DOHH2 (cell line): ENCODE measurements at regions not wholly inside any gene's neighbourhood (a gene's known extent, or its start where the extent isn't known, plus 50 kb on each side); places are given as distances from the start of the nearest gene placed in this dataset.

ENCODE experiments used
- H3F3A ChIP-seq: fragments of 200-600 bp; sonication (generic), shearing (Covaris generic); 2 replicates; pipeline ENCODE4 v1.6.0; 2016; ENCODE audit warnings: antibody characterized with exemption, mild to moderate bottlenecking; ENCODE audit not compliant: control insufficient read depth, insufficient read depth
- H3K27ac ChIP-seq: fragments of 200-600 bp; sonication (generic); 2 replicates; pipeline ENCODE4 v1.5.1; 2014; ENCODE audit warnings: low read depth, mild to moderate bottlenecking, low read length, moderate library complexity
- H3K27me3 ChIP-seq: fragments of 200-600 bp; sonication (generic); 2 replicates; pipeline ENCODE4 v1.6.1; 2014; ENCODE audit warnings: mild to moderate bottlenecking, low read length, mixed read lengths; ENCODE audit not compliant: control insufficient read depth
- H3K36me3 ChIP-seq: fragments of 200-600 bp; sonication (generic); 2 replicates; pipeline ENCODE4 v1.6.1; 2014; ENCODE audit warnings: mild to moderate bottlenecking, low read length, moderate library complexity, mixed read lengths; ENCODE audit not compliant: control insufficient read depth
- H3K4me1 ChIP-seq: fragments of 200-600 bp; sonication (generic); 2 replicates; pipeline ENCODE4 v1.6.1; 2014; ENCODE audit warnings: mild to moderate bottlenecking, low read length, mixed read lengths; ENCODE audit not compliant: control insufficient read depth
- H3K4me2 ChIP-seq: fragments of 200-600 bp; sonication (generic); 2 replicates; pipeline ENCODE4 v1.6.0; 2014; ENCODE audit warnings: mild to moderate bottlenecking, low read length, moderate library complexity
- H3K4me3 ChIP-seq: fragments of 200-600 bp; sonication (generic); 2 replicates; pipeline ENCODE4 v1.5.1; 2014; ENCODE audit warnings: mild to moderate bottlenecking, low read length, mixed read lengths
- H3K79me2 ChIP-seq: fragments of 200-600 bp; sonication (generic); 2 replicates; pipeline ENCODE4 v1.6.1; 2014; ENCODE audit warnings: mild to moderate bottlenecking, low read length, mixed read lengths; ENCODE audit not compliant: control insufficient read depth
- H3K9me2 ChIP-seq: fragments of 200-600 bp; sonication (generic); replicated peaks from 2 replicates; pipeline ENCODE4 v1.6.1; 2014; ENCODE audit warnings: mild to moderate bottlenecking, low read length, mixed read lengths; ENCODE audit not compliant: control insufficient read depth
- H3K9me3 ChIP-seq: fragments of 200-600 bp; sonication (generic); 2 replicates; pipeline ENCODE4 v1.6.1; 2014; ENCODE audit warnings: antibody characterized with exemption, low read length, mixed read lengths; ENCODE audit not compliant: control insufficient read depth, insufficient read depth
- H4K20me1 ChIP-seq: fragments of 200-600 bp; sonication (generic); 2 replicates; pipeline ENCODE4 v1.6.0; 2014; ENCODE audit warnings: low read depth, mild to moderate bottlenecking, antibody characterized with exemption, low read length, moderate library complexity; ENCODE audit not compliant: control insufficient read depth, insufficient read depth
- EZH2phosphoT487 ChIP-seq: fragments of 200-600 bp; sonication (generic); IDR thresholded peaks from 2 replicates; pipeline ENCODE4 v1.6.1; 2017; ENCODE audit warnings: borderline replicate concordance, mild to moderate bottlenecking, antibody characterized with exemption, low read length, moderate library complexity, mixed read lengths
- TF ChIP-seq, protein P1 (sequence below): fragments of 200-600 bp; sonication (generic); IDR thresholded peaks from one replicate; pipeline ENCODE4 v1.5.1; 2014; ENCODE audit warnings: antibody characterized with exemption, mild to moderate bottlenecking, low read depth, low read length; ENCODE audit not compliant: poor library complexity, severe bottlenecking

GRCh38 chr20:23179766-23180403 lies 93.8 kb upstream of the CD93 start:
- H3K9me2 ChIP-seq: no peaks in the 10 kb centered on the region
- no peaks in the 10 kb centered on the region for H4K20me1 ChIP-seq
- no peak overlapping the region for H3K27ac ChIP-seq
- TF ChIP-seq, protein P1, sequence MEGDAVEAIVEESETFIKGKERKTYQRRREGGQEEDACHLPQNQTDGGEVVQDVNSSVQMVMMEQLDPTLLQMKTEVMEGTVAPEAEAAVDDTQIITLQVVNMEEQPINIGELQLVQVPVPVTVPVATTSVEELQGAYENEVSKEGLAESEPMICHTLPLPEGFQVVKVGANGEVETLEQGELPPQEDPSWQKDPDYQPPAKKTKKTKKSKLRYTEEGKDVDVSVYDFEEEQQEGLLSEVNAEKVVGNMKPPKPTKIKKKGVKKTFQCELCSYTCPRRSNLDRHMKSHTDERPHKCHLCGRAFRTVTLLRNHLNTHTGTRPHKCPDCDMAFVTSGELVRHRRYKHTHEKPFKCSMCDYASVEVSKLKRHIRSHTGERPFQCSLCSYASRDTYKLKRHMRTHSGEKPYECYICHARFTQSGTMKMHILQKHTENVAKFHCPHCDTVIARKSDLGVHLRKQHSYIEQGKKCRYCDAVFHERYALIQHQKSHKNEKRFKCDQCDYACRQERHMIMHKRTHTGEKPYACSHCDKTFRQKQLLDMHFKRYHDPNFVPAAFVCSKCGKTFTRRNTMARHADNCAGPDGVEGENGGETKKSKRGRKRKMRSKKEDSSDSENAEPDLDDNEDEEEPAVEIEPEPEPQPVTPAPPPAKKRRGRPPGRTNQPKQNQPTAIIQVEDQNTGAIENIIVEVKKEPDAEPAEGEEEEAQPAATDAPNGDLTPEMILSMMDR: no peak
- TF ChIP-seq EZH2phosphoT487: no peak
- H3F3A ChIP-seq: no peaks in the 10 kb centered on the region
- no peak overlapping the region for H3K4me2 ChIP-seq
- no peaks in the 10 kb centered on the region for H3K9me3 ChIP-seq
- no peaks in the 10 kb centered on the region for H3K4me1 ChIP-seq
- H3K27me3 ChIP-seq: no peaks in the 10 kb centered on the region
- H3K36me3 ChIP-seq: no peaks in the 10 kb centered on the region
- H3K79me2 ChIP-seq: no peaks in the 10 kb centered on the region
- H3K4me3 ChIP-seq: no peak overlapping the region

DNA sequence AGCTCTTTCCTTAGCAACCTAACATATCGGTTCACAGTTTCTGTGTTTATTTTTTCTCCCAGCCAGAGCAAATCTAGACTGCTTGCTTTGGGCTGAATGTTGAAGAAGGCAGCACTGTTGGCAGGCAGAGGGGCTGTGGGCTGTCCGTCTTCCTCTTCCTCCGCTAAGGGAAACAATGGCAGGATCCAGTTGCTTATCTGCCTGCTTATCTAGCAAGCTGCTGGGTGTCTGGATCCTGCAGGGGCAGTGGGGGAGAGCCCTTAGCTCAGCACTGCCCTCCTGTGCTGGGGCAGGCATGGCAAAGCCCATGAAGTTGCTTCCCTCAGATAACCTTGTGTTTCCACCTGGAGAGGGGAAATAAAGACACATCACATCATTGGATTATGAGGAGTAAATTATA lies 92.7 kb upstream of the CD93 start:
- TF ChIP-seq EZH2phosphoT487: no peak
- TF ChIP-seq, protein P1: no peak
- no peaks in the 10 kb centered on the region for H3F3A ChIP-seq
- no peak overlapping the region for H3K4me3 ChIP-seq
- H3K4me2 ChIP-seq: no peak overlapping the region
- H3K9me2 ChIP-seq: no peaks in the 10 kb centered on the region
- H3K9me3 ChIP-seq: no peaks in the 10 kb centered on the region
- H3K27ac ChIP-seq: no peak overlapping the region
- no peaks in the 10 kb centered on the region for H3K79me2 ChIP-seq
- H4K20me1 ChIP-seq: no peaks in the 10 kb centered on the region
- no peaks in the 10 kb centered on the region for H3K36me3 ChIP-seq
- H3K27me3 ChIP-seq: no peaks in the 10 kb centered on the region
- no peaks in the 10 kb centered on the region for H3K4me1 ChIP-seq

- Histone ChIP-seq H3K79me2 (no peaks in the 10 kb centered on the region), H3K9me2 (no peaks in the 10 kb centered on the region), H3K27me3 (no peaks in the 10 kb centered on the region), H3K9me3 (no peaks in the 10 kb centered on the region), H3F3A (no peaks in the 10 kb centered on the region), H4K20me1 (no peaks in the 10 kb centered on the region), H3K4me3 (no peak overlapping the region), H3K4me1 (no peaks in the 10 kb centered on the region), H3K36me3 (no peaks in the 10 kb centered on the region), H3K4me2 (no peak overlapping the region), H3K27ac (no peak overlapping the region)
- no peak for TF ChIP-seq EZH2phosphoT487
- TF ChIP-seq, protein P1: no peak
Measured at GRCh38 chr20:23174821-23175220, 88.7 kb upstream of the CD93 start.

- Histone ChIP-seq H3F3A (no peaks in the 10 kb centered on the region), H4K20me1 (no peaks in the 10 kb centered on the region), H3K36me3 (no peaks in the 10 kb centered on the region), H3K79me2 (no peaks in the 10 kb centered on the region), H3K4me2 (no peak overlapping the region), H3K27me3 (no peaks in the 10 kb centered on the region), H3K9me3 (no peaks in the 10 kb centered on the region), H3K4me1 (no peaks in the 10 kb centered on the region), H3K4me3 (no peak overlapping the region), H3K9me2 (no peaks in the 10 kb centered on the region), H3K27ac (no peak overlapping the region)
- no peak for TF ChIP-seq EZH2phosphoT487
- TF ChIP-seq, protein P1: no peak
Measured at GRCh38 chr20:23167431-23167830, 81.3 kb upstream of the CD93 start.
